ENCODE measurements at regions not wholly inside any gene's neighbourhood (a gene's known extent, or its start where the extent isn't known, plus 50 kb on each side); places are given as distances from the start of the nearest gene placed in this dataset.

- TF ChIP-seq RBBP5 (IDR thresholded peaks at IDR 0.05; ENCODE audit: borderline replicate concordance, low read depth, low read length) (no peak), SIN3A (conservative IDR thresholded peaks at IDR 0.05 in 1 of 2, IDR thresholded peaks at IDR 0.05 in 1 of 2; ENCODE audit: low read depth in 1 of 2, low read length in 2 of 2) (no peak), SAP30 (IDR thresholded peaks at IDR 0.05; ENCODE audit: insufficient read depth, insufficient replicate concordance, low read length) (no peak), JUN (IDR thresholded peaks at IDR 0.05; ENCODE audit: low read depth, low read length) (no peak)
These were observed 233.6 kb upstream of the SORCS1 start (continued) for GRCh38 chr10:107398115-107398514.
